HG02798 (cell line): ENCODE measurements at regions not wholly inside any gene's neighbourhood (a gene's known extent, or its start where the extent isn't known, plus 50 kb on each side); places are given as distances from the start of the nearest gene placed in this dataset.
"Not testable (repeated sequence)": the region's sequence is repeated elsewhere in the genome, so short reads cannot be mapped to it uniquely, and the experiment has no call there.

ENCODE experiments used
- ATAC-seq: cut with Tn5 transposase; IDR thresholded peaks from one replicate; pipeline ENCODE4 v1.9.1; 2021; ENCODE audit warnings: mild to moderate bottlenecking; ENCODE audit not compliant: unreplicated experiment, poor library complexity

- no peak for ATAC-seq
Observed at GRCh38 chr4:154035341-154035740, 246.5 kb upstream of the SFRP2 start.

GRCh38 chr4:154033921-154034320 is 245.0 kb upstream of the SFRP2 start:
- ATAC-seq: no peak

- no peak for ATAC-seq
Observed at GRCh38 chr4:154032914-154033313, 244.0 kb upstream of the SFRP2 start.

GRCh38 chr4:154030746-154031145 is 241.9 kb upstream of the SFRP2 start:
- ATAC-seq: no peak

- no peak for ATAC-seq
Observed at GRCh38 chr4:154030152-154030551, 241.3 kb upstream of the SFRP2 start.

- no peak for ATAC-seq
Observed at GRCh38 chr4:154029171-154029570, 240.3 kb upstream of the SFRP2 start.

- ATAC-seq: no peak
Observed at GRCh38 chr4:154025110-154025509, 236.2 kb upstream of the SFRP2 start.

- ATAC-seq: no peak
Observed at GRCh38 chr4:154024097-154024694, 235.3 kb upstream of the SFRP2 start.

- not testable (repeated sequence) for ATAC-seq
Observed at GRCh38 chr4:154023671-154024070, 234.8 kb upstream of the SFRP2 start.

- no peak for ATAC-seq
Observed at GRCh38 chr4:154019811-154020210, 230.9 kb upstream of the SFRP2 start.

- no peak for ATAC-seq
Observed at GRCh38 chr4:154018659-154019058, 229.8 kb upstream of the SFRP2 start.

- no peak for ATAC-seq
Observed at GRCh38 chr4:154015578-154015977, 226.7 kb upstream of the SFRP2 start.

- ATAC-seq: no peak
Observed at GRCh38 chr4:154014407-154015321, 225.8 kb upstream of the SFRP2 start.

GRCh38 chr4:154013576-154013975 is 224.7 kb upstream of the SFRP2 start:
- no peak for ATAC-seq

GRCh38 chr4:154010371-154010770 is 221.5 kb upstream of the SFRP2 start:
- ATAC-seq: no peak

- no peak for ATAC-seq
Observed at GRCh38 chr4:154009788-154010187, 220.9 kb upstream of the SFRP2 start.

- no peak for ATAC-seq
Observed at GRCh38 chr4:154009191-154009590, 220.3 kb upstream of the SFRP2 start.

GRCh38 chr4:154005171-154005520 is 216.3 kb upstream of the SFRP2 start:
- no peak for ATAC-seq

- ATAC-seq: no peak
Observed at GRCh38 chr4:154004507-154005170, 215.8 kb upstream of the SFRP2 start.

GRCh38 chr4:154004016-154004415 is 215.1 kb upstream of the SFRP2 start:
- ATAC-seq: no peak

- ATAC-seq: no peak
Observed at GRCh38 chr4:154003378-154003777, 214.5 kb upstream of the SFRP2 start.
